K562 (cell line): ENCODE measurements at regions not wholly inside any gene's neighbourhood (a gene's known extent, or its start where the extent isn't known, plus 50 kb on each side); places are given as distances from the start of the nearest gene placed in this dataset.
"Not testable (repeated sequence)": the region's sequence is repeated elsewhere in the genome, so short reads cannot be mapped to it uniquely, and the experiment has no call there.

Experiments
- CTCF ChIP-seq, 3 experiments: IDR thresholded peaks in 2 of 3; conservative IDR thresholded peaks in 1 of 3; 2 replicates each; pipeline ENCODE4 v1.5.1; 2011 to 2012; ENCODE audit warnings: low read length in 3 of 3, mild to moderate bottlenecking in 3 of 3, control low read depth in 2 of 3, improper control_type of control experiment in 1 of 3, inconsistent platforms in 1 of 3, low read depth in 1 of 3, mixed read lengths in 1 of 3, moderate library complexity in 1 of 3; ENCODE audit not compliant: insufficient read depth in 2 of 3
- FIP1L1 ChIP-seq: fragments of 200-400 bp; formaldehyde crosslinking; IDR thresholded peaks from 2 replicates; pipeline ENCODE4 v1.6.1; 2018; ENCODE audit warnings: mild to moderate bottlenecking, low read depth, low read length; ENCODE audit not compliant: poor library complexity, severe bottlenecking
- L3MBTL2 ChIP-seq: fragments of 450-650 bp; IDR thresholded peaks from 2 replicates; pipeline ENCODE4 v1.6.1; 2016; ENCODE audit warnings: mild to moderate bottlenecking, moderate library complexity
- NEUROD1 ChIP-seq: fragments of 150-350 bp; IDR thresholded peaks from 2 replicates; pipeline ENCODE4 v1.6.1; 2014; ENCODE audit warnings: borderline replicate concordance, low read length, low read depth; ENCODE audit not compliant: partially characterized antibody
- NRF1 ChIP-seq, 2 experiments: fragments of 450-650 bp; IDR thresholded peaks in 1 of 2; conservative IDR thresholded peaks in 1 of 2; 2 replicates each; pipeline ENCODE4 v1.6.1; 2014; ENCODE audit warnings: mild to moderate bottlenecking in 2 of 2
- SP1 ChIP-seq: sonication (generic); formaldehyde crosslinking; IDR thresholded peaks from 2 replicates; pipeline ENCODE4 v1.8.1; 2022; ENCODE audit warnings: mild to moderate bottlenecking, missing genetic modification reagents
- ZKSCAN1 ChIP-seq: fragments of 150-350 bp; IDR thresholded peaks from 2 replicates; pipeline ENCODE4 v1.6.1; 2016; ENCODE audit warnings: low read depth, low read length
- ZNF274 ChIP-seq: IDR thresholded peaks from 2 replicates; pipeline ENCODE4 v1.6.1; 2011; ENCODE audit warnings: low read depth, mild to moderate bottlenecking, low read length, moderate library complexity, borderline replicate concordance
- ZSCAN29 ChIP-seq: fragments of 450-650 bp; IDR thresholded peaks from 2 replicates; pipeline ENCODE4 v1.6.1; 2017

GRCh38 chr2:87946644-87947370, 69.5 kb downstream of the RNU2-63P start:
- not testable (repeated sequence) for TF ChIP-seq NRF1 (conservative IDR thresholded peaks at IDR 0.05 in 1 of 2, IDR thresholded peaks at IDR 0.05 in 1 of 2); FIP1L1; NEUROD1; ZSCAN29; ZNF274; ZKSCAN1; CTCF (IDR thresholded peaks at IDR 0.05 in 2 of 3, conservative IDR thresholded peaks at IDR 0.05 in 1 of 3; ENCODE audit: insufficient read depth in 2 of 3, low read depth in 1 of 3, low read length in 3 of 3); SP1 (CRISPR knock-in tag); L3MBTL2
